GM12878 (cell line): ENCODE measurements at regions not wholly inside any gene's neighbourhood (a gene's known extent, or its start where the extent isn't known, plus 50 kb on each side); places are given as distances from the start of the nearest gene placed in this dataset.

Experiments used
- ATAC-seq: fragments of 200-7000 bp; cut with Tn5 transposase; 3 replicates; pipeline ENCODE4 v1.9.1; 2020; ENCODE audit warnings: mild to moderate bottlenecking, moderate library complexity
- BruUV-seq: library from RNA; stranded (reverse); fragments of 400-500 nt; replicated peaks from 2 replicates; lab custom pipeline; 2021; lab: Mats Ljungman, UMichigan
- CTCF ChIA-PET: fragments of 300-600 bp; sonication (Branson Sonifier 250); formaldehyde crosslinking; extraction: SDS; loops from one replicate; lab custom pipeline; 2021; ENCODE audit warnings: inconsistent platforms; lab: Yijun Ruan, JAX
- POLR2A ChIA-PET: fragments of 350-600 bp; formaldehyde crosslinking; extraction: SDS; loops from one replicate; lab custom pipeline; 2021; ENCODE audit warnings: inconsistent platforms; lab: Charles Lee
- RAD21 ChIA-PET: fragments of 300-600 bp; sonication (Branson Sonifier 250); formaldehyde crosslinking; loops from one replicate; lab custom pipeline; 2023; ENCODE audit warnings: antibody characterized with exemption; ENCODE audit not compliant: unreplicated experiment; lab: Charles Lee
- SMC1A ChIA-PET: fragments of 300-600 bp; sonication (Branson Sonifier 250); formaldehyde crosslinking; loops from one replicate; lab custom pipeline; 2023; ENCODE audit not compliant: unreplicated experiment, uncharacterized antibody; lab: Charles Lee
- DNase-seq: peaks from one replicate; pipeline ENCODE4 v3.0.0-alpha.2; 2011; ENCODE audit warnings: low read depth, low spot score
- FAIRE-seq: peaks from 3 replicates; lab custom pipeline; 2011; peaks lifted over from hg19 to GRCh38; lab: Jason Lieb, UNC
- H2AFZ ChIP-seq: 2 replicates; pipeline ENCODE4 v1.6.0; 2011; ENCODE audit warnings: low read depth, low read length, control low read depth; ENCODE audit not compliant: control insufficient read depth
- H3K27ac ChIP-seq: 2 replicates; pipeline ENCODE4 v1.5.1; 2011; ENCODE audit warnings: control low read depth; ENCODE audit not compliant: control insufficient read depth, insufficient read depth
- H3K27me3 ChIP-seq, 2 experiments: replicated peaks in 1 of 2; 2 replicates each; pipeline versions ENCODE4 v1.6.0 to v1.6.1; 2011; ENCODE audit warnings: low read length in 1 of 2; ENCODE audit not compliant: control insufficient read depth in 2 of 2, insufficient read depth in 2 of 2
- H3K36me3 ChIP-seq, 2 experiments: 2 replicates each; pipeline ENCODE4 v1.5.1; 2011; ENCODE audit warnings: low read length in 1 of 2; ENCODE audit not compliant: control insufficient read depth in 2 of 2, insufficient read depth in 2 of 2
- H3K4me1 ChIP-seq: 2 replicates; pipeline ENCODE4 v1.6.1; 2011; ENCODE audit warnings: mild to moderate bottlenecking, low read length, moderate library complexity, mixed read lengths; ENCODE audit not compliant: control insufficient read depth, insufficient read depth
- H3K4me2 ChIP-seq: 2 replicates; pipeline ENCODE4 v1.6.0; 2011; ENCODE audit warnings: control low read depth; ENCODE audit not compliant: control insufficient read depth, insufficient read depth
- H3K4me3 ChIP-seq: fragments of 200-600 bp; sonication (generic); 2 replicates; pipeline ENCODE4 v1.5.1; 2016
- H3K79me2 ChIP-seq: 2 replicates; pipeline ENCODE4 v1.6.0; 2011; ENCODE audit warnings: low read length; ENCODE audit not compliant: control insufficient read depth, insufficient read depth
- H3K9ac ChIP-seq: 2 replicates; pipeline ENCODE4 v1.8.0; 2011; ENCODE audit warnings: low read length, control low read depth, mixed read lengths; ENCODE audit not compliant: control insufficient read depth, insufficient read depth
- H3K9me3 ChIP-seq: replicated peaks from 3 replicates; pipeline ENCODE4 v1.5.1; 2011; ENCODE audit warnings: mild to moderate bottlenecking, low read length; ENCODE audit not compliant: control insufficient read depth, insufficient read depth
- H4K20me1 ChIP-seq: 2 replicates; pipeline ENCODE4 v1.6.0; 2011; ENCODE audit not compliant: control insufficient read depth, insufficient read depth
- BACH1 ChIP-seq: fragments of 450-650 bp; IDR thresholded peaks from 2 replicates; pipeline ENCODE4 v1.6.1; 2017; ENCODE audit warnings: mild to moderate bottlenecking, borderline replicate concordance
- BCL11A ChIP-seq: IDR thresholded peaks from 2 replicates; pipeline ENCODE4 v1.6.1; 2011; ENCODE audit warnings: low read depth, low read length
- HCFC1 ChIP-seq: fragments of 150-350 bp; IDR thresholded peaks from 2 replicates; pipeline ENCODE4 v1.6.1; 2014; ENCODE audit warnings: low read length
- MTA3 ChIP-seq: IDR thresholded peaks from 2 replicates; pipeline ENCODE4 v1.6.1; 2012; ENCODE audit warnings: low read length, inconsistent platforms, borderline replicate concordance
- SMC3 ChIP-seq: IDR thresholded peaks from 2 replicates; pipeline ENCODE4 v1.6.1; 2011; ENCODE audit warnings: low read length, improper control_type of control experiment, borderline replicate concordance
- SREBF1 ChIP-seq: IDR thresholded peaks from 2 replicates; pipeline ENCODE4 v1.6.1; 2012; ENCODE audit warnings: mild to moderate bottlenecking, low read length
- SREBF2 ChIP-seq: IDR thresholded peaks from 2 replicates; pipeline ENCODE4 v1.6.1; 2012; ENCODE audit warnings: mild to moderate bottlenecking, low read length
- WRNIP1 ChIP-seq: IDR thresholded peaks from 2 replicates; pipeline ENCODE4 v1.6.1; 2011; ENCODE audit warnings: low read depth, low read length, improper control_type of control experiment, borderline replicate concordance
- ZBTB40 ChIP-seq: fragments of 450-650 bp; IDR thresholded peaks from 2 replicates; pipeline ENCODE4 v1.6.1; 2016; ENCODE audit warnings: mild to moderate bottlenecking, moderate library complexity, borderline replicate concordance
- ZNF217 ChIP-seq: fragments of 450-650 bp; IDR thresholded peaks from 2 replicates; pipeline ENCODE4 v1.6.1; 2017; ENCODE audit warnings: antibody characterized with exemption, mild to moderate bottlenecking
- WGBS: methylation state at CpG from one replicate; pipeline ENCODE4 v1.1.6; 2016; ENCODE audit warnings: low lambda C conversion rate; ENCODE audit not compliant: insufficient replicate concordance, insufficient coverage; ENCODE audit errors: missing lambda C conversion rate; 5-methylcytosine and 5-hydroxymethylcytosine counted together
- in situ Hi-C: fragments of 300-500 bp; cut with MboI; formaldehyde crosslinking; loops from 9 replicates; pipeline ENCODE4 v1.14.3; 2018; ENCODE audit warnings: mixed read lengths
- intact Hi-C: fragments of 100-400 bp; cut with micrococcal nuclease; formaldehyde crosslinking; loops from one replicate; pipeline ENCODE4 v1.14.2; 2022; ENCODE audit not compliant: unreplicated experiment
- TF ChIP-seq, protein P1 (sequence below): fragments of 150-350 bp; IDR thresholded peaks from 2 replicates; pipeline ENCODE4 v1.6.1; 2016; ENCODE audit warnings: low read depth, low read length

DNA sequence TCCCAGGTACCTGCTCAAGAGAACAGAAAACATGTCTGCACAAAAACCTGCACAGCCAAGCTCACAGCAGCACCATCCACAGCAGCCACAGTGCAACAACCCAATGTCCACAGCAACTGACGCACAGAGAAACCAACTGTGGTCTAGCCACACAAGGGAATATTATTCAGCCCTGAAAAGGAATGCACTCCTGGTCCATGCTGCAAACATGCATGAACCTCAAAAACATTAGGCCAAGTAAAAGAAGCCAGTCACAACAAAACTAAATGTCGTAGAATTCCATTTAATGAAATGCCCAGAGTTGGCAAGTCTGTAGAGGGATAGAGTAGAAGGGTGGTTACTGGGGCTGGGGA lies 60.6 kb downstream of the MYEOV start:
- TF ChIP-seq ZNF217 (no peak), SREBF1 (no peak)
- no peaks in the 10 kb centered on the region for H3K4me1 ChIP-seq
- FAIRE-seq: no peak
- H3K27ac ChIP-seq: no peak overlapping the region
- no peaks in the 10 kb centered on the region; the same call in 2 of the 3 replicates for H3K9me3 ChIP-seq
- no peak overlapping the region for H3K4me2 ChIP-seq
- H3K9ac ChIP-seq: no peak overlapping the region
- no peak for ATAC-seq
- no peaks in the 10 kb centered on the region for H3K27me3 ChIP-seq
- no peak overlapping the region for H3K4me3 ChIP-seq
- H2AFZ ChIP-seq: no peak overlapping the region
- DNase-seq: no peak
- intact Hi-C loops: no loop called here
- WGBS: 88% methylated on average over 2 of the region's 2 CpGs
- ChIA-PET CTCF (no interaction called here), RAD21 (no interaction called here), SMC1A (no interaction called here), POLR2A (no interaction called here)
- H3K36me3 ChIP-seq: no peaks in the 10 kb centered on the region
- BruUV-seq: no TSS peak
- no peaks in the 10 kb centered on the region for H3K79me2 ChIP-seq
- no peaks in the 10 kb centered on the region for H4K20me1 ChIP-seq
- in situ Hi-C loops: no loop called here

DNA sequence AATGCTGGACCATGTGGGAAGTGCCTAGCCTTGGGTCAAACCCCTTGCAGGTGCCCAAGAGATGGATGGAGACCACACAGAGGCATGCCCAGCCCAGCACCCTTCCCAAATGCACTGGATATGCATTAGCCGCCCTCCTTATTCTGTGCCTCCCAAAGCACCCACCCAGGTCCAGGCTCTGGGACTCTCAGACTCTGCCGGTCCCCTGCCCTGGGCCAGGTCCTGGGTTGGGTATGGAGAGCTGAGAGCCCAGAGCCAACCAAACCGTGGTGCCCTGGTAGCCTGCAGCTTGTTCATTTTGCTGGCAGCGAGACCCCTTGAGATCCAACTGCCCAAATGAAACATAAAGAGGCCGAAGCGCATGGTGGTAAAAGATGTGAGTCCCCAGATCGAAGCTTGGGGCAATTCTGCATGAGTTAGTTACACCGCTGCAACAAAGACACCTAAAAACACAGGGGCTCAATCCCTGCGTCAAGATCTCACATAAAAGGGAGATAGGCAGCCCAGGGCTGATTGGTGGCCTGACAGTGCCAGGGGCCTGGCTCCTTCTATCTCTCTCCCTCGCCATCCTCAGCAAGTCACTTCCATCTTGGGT lies 61.5 kb downstream of the MYEOV start:
- H4K20me1 ChIP-seq: no peaks in the 10 kb centered on the region
- FAIRE-seq (no peak), ATAC-seq (no peak), DNase-seq (no peak)
- H3K4me3 ChIP-seq: no peak overlapping the region
- H2AFZ ChIP-seq: no peak overlapping the region
- ChIA-PET SMC1A (no interaction called here), POLR2A (no interaction called here), CTCF (no interaction called here), RAD21 (no interaction called here)
- no peaks in the 10 kb centered on the region for H3K79me2 ChIP-seq
- no peak overlapping the region for H3K9ac ChIP-seq
- H3K4me1 ChIP-seq: no peaks in the 10 kb centered on the region
- H3K27me3 ChIP-seq: no peaks in the 10 kb centered on the region
- no peaks in the 10 kb centered on the region for H3K36me3 ChIP-seq
- 34% methylated on average over 10 of the region's 10 CpGs for WGBS
- no peak overlapping the region for H3K27ac ChIP-seq
- intact Hi-C loops (no loop called here), in situ Hi-C loops (no loop called here)
- no peaks in the 10 kb centered on the region; the same call in 2 of the 3 replicates for H3K9me3 ChIP-seq
- TF ChIP-seq SREBF2: no peak
- TF ChIP-seq WRNIP1: no peak
- TF ChIP-seq ZBTB40: no peak
- TF ChIP-seq, protein P1, sequence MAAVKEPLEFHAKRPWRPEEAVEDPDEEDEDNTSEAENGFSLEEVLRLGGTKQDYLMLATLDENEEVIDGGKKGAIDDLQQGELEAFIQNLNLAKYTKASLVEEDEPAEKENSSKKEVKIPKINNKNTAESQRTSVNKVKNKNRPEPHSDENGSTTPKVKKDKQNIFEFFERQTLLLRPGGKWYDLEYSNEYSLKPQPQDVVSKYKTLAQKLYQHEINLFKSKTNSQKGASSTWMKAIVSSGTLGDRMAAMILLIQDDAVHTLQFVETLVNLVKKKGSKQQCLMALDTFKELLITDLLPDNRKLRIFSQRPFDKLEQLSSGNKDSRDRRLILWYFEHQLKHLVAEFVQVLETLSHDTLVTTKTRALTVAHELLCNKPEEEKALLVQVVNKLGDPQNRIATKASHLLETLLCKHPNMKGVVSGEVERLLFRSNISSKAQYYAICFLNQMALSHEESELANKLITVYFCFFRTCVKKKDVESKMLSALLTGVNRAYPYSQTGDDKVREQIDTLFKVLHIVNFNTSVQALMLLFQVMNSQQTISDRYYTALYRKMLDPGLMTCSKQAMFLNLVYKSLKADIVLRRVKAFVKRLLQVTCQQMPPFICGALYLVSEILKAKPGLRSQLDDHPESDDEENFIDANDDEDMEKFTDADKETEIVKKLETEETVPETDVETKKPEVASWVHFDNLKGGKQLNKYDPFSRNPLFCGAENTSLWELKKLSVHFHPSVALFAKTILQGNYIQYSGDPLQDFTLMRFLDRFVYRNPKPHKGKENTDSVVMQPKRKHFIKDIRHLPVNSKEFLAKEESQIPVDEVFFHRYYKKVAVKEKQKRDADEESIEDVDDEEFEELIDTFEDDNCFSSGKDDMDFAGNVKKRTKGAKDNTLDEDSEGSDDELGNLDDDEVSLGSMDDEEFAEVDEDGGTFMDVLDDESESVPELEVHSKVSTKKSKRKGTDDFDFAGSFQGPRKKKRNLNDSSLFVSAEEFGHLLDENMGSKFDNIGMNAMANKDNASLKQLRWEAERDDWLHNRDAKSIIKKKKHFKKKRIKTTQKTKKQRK: no peak
- TF ChIP-seq MTA3: no peak
- no peak for TF ChIP-seq BCL11A
- TF ChIP-seq BACH1: no peak
- TF ChIP-seq HCFC1: no peak
- no peak for TF ChIP-seq SMC3
- no TSS peak for BruUV-seq
- H3K4me2 ChIP-seq: no peak overlapping the region
